AG04449 (cell line): ENCODE measurements at regions not wholly inside any gene's neighbourhood (a gene's known extent, or its start where the extent isn't known, plus 50 kb on each side); places are given as distances from the start of the nearest gene placed in this dataset.
"Not testable (repeated sequence)": the region's sequence is repeated elsewhere in the genome, so short reads cannot be mapped to it uniquely, and the experiment has no call there.

Experiments
- CTCF ChIA-PET: fragments of 350-600 bp; formaldehyde crosslinking; extraction: SDS; loops from one replicate; lab custom pipeline; 2021; ENCODE audit warnings: antibody characterized with exemption; lab: Yijun Ruan, JAX
- POLR2A ChIA-PET: fragments of 400-600, 350-600 bp; formaldehyde crosslinking; extraction: SDS; loops from one replicate; lab custom pipeline; 2020; ENCODE audit warnings: antibody characterized with exemption, inconsistent platforms; lab: Yijun Ruan, JAX
- DNase-seq: peaks from one replicate; pipeline ENCODE4 v3.0.0-alpha.2; 2010; ENCODE audit warnings: low read depth, low spot score
- H3K4me3 ChIP-seq: 2 replicates; pipeline ENCODE4 v1.5.1; 2011; ENCODE audit warnings: low read depth, mild to moderate bottlenecking, control low read depth, low read length
- TF ChIP-seq, protein P1 (sequence below): IDR thresholded peaks from one replicate; pipeline ENCODE4 v1.5.1; 2011; ENCODE audit warnings: mild to moderate bottlenecking, moderate library complexity, low read length, control low read depth, inconsistent platforms; ENCODE audit not compliant: insufficient read depth; ENCODE audit errors: missing control alignments

- H3K4me3 ChIP-seq = no peak overlapping the region
- ChIA-PET POLR2A (no interaction called here), CTCF (no interaction called here)
- DNase-seq = no peak
- TF ChIP-seq, protein P1, sequence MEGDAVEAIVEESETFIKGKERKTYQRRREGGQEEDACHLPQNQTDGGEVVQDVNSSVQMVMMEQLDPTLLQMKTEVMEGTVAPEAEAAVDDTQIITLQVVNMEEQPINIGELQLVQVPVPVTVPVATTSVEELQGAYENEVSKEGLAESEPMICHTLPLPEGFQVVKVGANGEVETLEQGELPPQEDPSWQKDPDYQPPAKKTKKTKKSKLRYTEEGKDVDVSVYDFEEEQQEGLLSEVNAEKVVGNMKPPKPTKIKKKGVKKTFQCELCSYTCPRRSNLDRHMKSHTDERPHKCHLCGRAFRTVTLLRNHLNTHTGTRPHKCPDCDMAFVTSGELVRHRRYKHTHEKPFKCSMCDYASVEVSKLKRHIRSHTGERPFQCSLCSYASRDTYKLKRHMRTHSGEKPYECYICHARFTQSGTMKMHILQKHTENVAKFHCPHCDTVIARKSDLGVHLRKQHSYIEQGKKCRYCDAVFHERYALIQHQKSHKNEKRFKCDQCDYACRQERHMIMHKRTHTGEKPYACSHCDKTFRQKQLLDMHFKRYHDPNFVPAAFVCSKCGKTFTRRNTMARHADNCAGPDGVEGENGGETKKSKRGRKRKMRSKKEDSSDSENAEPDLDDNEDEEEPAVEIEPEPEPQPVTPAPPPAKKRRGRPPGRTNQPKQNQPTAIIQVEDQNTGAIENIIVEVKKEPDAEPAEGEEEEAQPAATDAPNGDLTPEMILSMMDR = no peak
These were observed 248.0 kb upstream of the CNTNAP5 start for GRCh38 chr2:123777116-123777515.

GRCh38 chr2:123783164-123783563, 241.9 kb upstream of the CNTNAP5 start:
- ChIA-PET CTCF (no interaction called here), POLR2A (no interaction called here)
- H3K4me3 ChIP-seq = no peak overlapping the region
- TF ChIP-seq, protein P1 = no peak
- no peak for DNase-seq

GRCh38 chr2:123785332-123785731, 239.8 kb upstream of the CNTNAP5 start:
- no peak for DNase-seq
- CTCF ChIA-PET = no interaction called here
- POLR2A ChIA-PET = no interaction called here
- H3K4me3 ChIP-seq = no peak overlapping the region
- TF ChIP-seq, protein P1 = no peak

GRCh38 chr2:123791207-123791606, 233.9 kb upstream of the CNTNAP5 start:
- no peak overlapping the region for H3K4me3 ChIP-seq
- DNase-seq = no peak
- CTCF ChIA-PET = no interaction called here
- TF ChIP-seq, protein P1 = no peak
- POLR2A ChIA-PET = no interaction called here

GRCh38 chr2:123791684-123792083, 233.4 kb upstream of the CNTNAP5 start:
- ChIA-PET CTCF (no interaction called here), POLR2A (no interaction called here)
- no peak for DNase-seq
- TF ChIP-seq, protein P1 = no peak
- no peak overlapping the region for H3K4me3 ChIP-seq

DNA sequence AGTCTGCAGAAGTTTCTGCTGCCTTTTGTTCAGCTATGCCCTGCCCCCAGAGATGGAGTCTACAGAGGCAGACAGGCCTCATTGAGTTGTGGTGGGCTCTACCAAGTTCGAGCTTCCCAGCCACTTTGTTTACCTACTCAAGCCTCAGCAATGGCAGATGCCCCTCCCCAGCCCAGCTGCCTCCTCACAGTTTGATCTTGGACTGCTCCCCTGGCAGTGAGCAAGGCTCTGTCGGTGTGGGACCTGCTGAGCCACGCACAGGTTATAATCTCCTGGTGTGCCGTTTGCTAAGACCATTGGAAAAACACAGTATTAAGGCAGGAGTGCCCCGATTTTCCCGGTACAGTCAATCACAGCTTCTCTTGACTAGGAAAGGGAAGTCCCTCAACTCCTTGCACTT, 221.0 kb upstream of the CNTNAP5 start:
- POLR2A ChIA-PET, H3K4me3 ChIP-seq, CTCF ChIA-PET, DNase-seq: not testable (repeated sequence)

DNA sequence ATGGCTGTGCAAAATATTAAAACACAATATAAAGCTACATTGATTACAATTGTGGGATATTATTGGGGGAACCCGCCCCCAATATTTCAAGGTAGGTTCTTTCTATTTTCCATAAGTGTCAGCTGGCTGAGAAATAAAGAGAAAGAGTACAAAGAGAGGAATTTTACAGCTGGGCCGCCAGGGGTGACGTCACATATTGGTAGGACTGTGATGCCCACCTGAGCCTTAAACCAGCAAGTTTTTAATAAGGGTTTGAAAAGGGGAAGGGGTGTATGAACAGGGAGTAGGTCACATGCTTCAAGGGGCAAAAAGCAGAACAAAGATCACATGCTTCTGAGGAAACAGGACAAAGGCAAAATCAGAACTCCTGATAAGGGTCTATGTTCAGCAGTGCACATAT, 219.3 kb upstream of the CNTNAP5 start:
- POLR2A ChIA-PET, DNase-seq, CTCF ChIA-PET, H3K4me3 ChIP-seq: not testable (repeated sequence)
